IPS DF 4.7 (cell line): ENCODE measurements at regions not wholly inside any gene's neighbourhood (a gene's known extent, or its start where the extent isn't known, plus 50 kb on each side); places are given as distances from the start of the nearest gene placed in this dataset.
"Not testable (repeated sequence)": the region's sequence is repeated elsewhere in the genome, so short reads cannot be mapped to it uniquely, and the experiment has no call there.

Source experiments
- DNase-seq: peaks from one replicate; pipeline ENCODE4 v3.0.0-alpha.2; 2013; ENCODE audit warnings: low spot score; ENCODE audit errors: extremely low read depth

DNA sequence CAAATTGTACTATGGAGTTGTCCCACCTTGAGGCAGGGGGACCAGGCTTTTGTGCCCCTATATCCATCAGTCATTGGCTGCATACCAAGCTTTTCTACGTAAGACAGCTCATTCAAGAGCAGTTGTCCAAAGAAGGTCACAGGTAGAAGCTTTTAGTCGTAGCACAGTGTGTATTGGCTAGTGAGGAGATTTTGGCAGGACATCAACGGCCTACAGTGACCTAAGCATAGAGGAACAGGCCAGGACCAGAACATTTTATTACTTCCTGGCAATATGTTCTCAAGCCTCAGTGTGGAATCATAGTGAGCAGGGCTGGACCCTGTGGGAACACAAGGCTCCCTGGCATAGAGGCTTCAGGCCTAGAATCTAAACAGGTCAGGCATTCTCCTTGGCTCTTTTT is 105.4 kb upstream of the ANKRD28 start:
- DNase-seq, result no peak

DNA sequence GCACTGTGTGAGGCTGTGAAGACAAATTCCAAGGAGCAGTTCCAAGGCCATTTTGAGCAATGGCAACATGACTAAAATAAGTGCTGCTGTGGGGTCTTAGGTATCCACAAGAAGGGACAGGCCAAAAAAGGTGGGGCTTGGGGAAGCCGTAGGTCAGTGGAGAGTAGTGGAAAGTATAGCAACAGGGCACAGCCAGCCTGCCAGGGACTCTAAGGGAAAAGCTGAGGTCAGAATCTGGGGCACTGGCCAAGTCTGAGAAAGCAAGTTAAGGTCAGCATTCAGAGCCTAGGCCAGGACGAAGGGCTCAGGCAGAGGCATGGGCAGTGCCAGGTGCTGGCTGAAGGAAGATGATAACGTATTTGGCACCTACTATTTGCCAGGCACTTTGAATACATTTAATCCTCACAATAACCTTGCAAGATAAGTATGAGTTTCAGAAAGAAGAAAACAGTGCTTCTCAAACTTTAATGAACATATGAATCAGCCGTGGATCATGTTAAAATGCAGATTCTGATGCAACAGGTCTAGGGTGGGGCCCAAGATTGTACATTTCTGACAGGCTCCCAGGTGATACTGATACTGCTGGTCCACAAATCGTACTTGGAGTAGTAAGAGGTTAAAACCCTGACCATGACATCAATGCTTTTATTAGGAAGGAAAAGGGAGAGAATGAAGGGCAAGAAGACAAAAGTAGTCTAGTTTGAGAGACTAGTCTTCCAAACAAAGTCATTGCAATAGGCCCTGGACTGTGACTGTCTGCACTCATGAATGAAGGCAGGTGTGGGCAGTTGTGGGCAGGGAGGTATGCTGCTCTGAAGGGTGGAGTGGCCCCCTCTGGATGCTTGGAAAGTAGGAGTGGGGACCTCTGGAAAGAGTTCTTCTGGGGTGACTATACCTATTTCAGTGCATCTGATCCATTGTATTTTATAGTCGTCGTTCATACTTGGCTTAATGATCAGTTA is 106.3 kb upstream of the ANKRD28 start:
- no peak for DNase-seq

DNA sequence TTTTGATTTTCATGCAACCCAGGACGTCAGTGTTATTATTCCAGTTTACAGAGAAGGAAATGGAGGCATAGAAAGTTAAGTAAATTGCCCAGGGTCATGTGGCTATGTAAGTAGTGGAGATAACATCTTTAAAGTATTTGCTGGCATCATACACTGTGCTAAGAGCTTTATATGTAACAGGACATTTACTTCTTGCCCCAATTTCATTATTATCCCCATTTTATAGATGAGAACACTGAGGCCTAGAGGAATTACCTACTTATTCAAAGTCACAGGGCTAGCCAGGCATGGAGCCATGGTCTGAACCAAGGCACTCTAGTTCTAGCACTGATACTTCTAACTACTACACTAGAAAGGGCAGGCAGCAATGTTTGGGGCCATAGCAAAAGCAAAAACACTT is 107.3 kb upstream of the ANKRD28 start:
- no peak for DNase-seq

DNA sequence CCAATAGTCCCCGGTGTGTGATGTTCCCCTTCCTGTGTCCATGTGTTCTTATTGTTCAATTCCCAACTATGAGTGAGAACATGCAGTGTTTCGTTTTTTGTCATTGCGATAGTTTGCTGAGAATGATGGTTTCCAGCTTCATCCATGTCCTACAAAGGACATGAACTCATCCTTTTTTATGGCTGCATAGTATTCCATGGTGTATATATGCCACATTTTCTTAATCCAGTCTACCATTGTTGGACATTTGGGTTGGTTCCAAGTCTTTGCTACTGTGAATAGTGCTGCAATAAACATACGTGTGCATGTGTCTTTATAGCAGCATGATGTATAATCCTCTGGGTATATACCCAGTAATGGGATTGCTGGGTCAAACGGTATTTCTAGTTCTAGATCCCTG is 109.6 kb upstream of the ANKRD28 start:
- not testable (repeated sequence) for DNase-seq

DNA sequence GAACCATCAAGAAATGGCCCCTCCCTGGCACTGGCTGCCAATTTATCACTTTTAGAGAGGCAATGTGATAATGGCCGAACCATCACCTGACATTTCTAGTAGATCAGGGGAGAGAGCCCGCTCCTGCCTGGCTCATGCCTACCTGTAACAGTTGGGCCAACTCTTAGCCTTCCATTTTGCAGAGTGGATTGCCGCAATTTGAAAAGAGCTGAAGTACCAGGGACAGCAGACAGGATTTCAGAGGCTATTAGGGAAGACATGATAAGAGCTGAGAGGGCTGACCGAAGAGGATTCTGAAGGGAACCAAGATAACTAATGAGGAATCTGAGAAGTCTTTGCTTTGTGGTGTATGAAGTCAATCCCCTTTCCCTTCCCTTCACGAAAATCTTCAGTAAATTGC is 121.2 kb upstream of the ANKRD28 start:
- DNase-seq, result no peak

DNA sequence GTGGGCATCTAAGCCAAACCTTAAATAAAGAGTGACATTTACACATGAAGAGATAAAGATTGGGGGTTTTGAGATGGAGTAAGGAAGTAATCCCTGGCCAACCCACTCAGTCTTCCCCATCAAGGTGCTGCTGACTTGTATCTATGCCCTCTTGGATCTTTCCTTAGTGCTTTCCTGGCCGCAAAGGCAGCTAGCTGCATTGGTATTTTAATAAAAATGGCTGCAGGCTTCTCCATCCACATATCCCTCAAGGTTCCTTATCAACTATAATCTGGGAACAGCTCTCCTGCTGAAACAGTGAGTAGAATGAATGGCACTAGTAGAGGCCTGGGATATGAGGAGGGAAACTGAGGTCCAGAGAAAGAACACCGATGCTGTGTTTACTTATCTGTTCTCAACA is 122.2 kb upstream of the ANKRD28 start:
- no peak for DNase-seq

DNA sequence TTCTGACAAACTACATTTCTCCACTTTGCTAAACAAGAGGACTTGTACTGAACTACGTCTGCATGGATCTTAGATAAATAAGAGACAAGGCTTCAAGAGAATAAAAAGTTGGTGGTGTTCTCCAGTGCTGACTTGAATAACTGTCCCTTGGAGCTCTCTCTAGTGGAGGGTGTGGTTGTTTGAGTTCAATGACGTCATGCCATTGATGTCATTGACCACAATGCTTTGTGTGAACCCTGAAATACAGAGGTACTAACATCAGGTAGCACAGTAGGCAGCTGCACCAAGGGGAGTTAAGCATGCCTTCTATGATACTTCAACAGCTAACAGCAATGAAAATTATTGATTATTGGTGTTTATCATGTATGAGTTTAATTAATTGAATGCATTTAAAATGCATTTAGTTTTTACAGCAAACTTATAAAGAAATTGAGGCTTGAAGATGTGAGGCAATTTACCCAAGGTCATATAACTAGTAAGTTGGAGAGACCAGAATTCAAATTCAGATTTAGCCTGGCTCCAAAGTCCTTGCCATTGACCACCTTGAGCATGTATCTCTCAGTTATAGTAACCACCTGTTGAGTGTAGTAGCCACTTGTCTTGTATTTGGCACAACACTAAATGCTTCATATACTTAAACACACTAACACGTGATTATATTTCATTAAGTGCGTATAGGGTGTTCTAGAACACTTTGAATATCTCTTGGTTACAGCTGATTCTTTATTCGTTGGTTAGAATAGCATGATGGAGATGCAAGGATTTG is 126.0 kb upstream of the ANKRD28 start:
- DNase-seq, result no peak

DNA sequence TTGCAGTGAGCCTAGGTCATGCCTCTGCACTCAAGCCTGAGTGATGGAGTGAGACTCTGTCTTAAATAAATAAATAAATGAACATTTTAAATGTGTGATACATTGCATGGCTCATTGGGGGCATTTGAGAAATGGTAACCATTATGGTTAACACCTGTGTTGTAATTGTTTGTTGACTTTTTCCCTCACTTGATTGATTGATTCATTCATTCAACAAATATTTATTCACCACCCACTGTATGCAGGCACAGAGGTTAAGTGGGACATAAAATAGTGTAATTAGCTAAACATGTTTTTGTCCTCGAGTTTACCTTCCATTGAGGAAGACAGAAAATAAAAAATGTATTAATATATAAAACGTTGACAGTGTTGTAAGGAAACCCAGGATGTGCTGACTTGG is 127.1 kb upstream of the ANKRD28 start:
- no peak for DNase-seq

DNA sequence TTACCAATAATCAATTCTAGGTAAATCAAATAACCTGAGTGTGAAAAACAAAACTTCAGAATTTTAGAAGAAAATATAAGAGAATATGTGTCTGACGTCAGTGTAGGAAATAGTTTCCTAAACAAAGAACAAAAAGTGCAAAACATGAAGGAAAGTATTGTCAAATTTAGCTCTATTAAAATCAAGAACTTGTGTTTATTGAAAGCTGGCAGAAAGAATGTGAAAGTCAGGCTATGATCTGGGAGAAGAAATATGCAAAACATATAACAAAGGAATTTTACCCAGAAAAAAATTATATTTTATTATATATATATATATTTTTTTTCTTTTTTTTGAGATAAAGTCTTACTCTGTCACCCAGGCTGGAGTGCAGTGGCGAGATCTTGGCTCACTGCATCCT is 129.1 kb upstream of the ANKRD28 start:
- DNase-seq, result no peak

DNA sequence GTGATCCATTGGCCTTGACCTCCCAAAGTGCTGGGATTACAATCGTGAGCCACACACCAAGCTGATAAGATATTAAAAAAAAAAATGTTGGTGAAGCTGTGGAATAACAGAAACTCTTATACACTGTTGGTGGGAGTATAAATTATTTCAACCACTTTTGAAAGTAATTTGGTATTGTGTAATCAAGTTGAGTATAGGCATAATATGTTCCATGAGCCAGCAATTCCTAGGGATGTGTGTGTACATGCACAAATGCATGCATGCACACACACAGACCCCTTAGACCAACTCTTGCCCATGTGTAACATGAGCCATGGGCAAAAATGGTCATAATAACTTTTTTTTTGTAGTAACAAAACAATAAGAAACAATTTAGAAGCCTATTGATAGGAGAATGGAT is 130.2 kb upstream of the ANKRD28 start:
- DNase-seq, result no peak

DNA sequence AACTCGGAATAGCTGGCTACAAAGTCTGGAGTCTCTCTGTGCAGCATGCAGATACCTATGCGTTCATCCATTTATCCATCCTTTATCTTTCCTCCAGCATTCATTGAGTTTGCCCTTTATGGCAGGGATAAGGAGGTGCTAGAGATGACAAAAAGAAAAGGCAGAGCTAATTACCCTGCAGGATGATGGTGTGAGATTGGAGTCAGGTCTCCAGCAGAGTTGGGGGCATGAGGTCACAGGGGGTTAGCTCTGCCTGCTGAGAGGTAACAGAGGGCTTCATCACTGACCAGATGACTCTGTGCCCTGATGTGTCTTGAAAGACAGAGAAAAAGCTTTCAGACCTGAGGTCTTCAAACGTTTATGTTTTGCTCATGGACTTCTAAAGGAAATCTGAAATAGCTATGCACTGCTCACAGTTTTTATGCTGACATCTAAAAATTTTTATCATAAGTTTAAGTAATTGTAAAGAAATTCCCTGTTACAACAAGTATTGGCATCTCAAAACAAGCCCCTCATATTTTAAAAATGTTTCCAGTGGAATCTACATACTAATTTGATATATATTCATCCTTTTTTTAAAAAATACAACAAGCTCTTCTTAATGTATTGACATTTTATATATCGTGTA is 132.3 kb upstream of the ANKRD28 start:
- DNase-seq, result no peak

DNA sequence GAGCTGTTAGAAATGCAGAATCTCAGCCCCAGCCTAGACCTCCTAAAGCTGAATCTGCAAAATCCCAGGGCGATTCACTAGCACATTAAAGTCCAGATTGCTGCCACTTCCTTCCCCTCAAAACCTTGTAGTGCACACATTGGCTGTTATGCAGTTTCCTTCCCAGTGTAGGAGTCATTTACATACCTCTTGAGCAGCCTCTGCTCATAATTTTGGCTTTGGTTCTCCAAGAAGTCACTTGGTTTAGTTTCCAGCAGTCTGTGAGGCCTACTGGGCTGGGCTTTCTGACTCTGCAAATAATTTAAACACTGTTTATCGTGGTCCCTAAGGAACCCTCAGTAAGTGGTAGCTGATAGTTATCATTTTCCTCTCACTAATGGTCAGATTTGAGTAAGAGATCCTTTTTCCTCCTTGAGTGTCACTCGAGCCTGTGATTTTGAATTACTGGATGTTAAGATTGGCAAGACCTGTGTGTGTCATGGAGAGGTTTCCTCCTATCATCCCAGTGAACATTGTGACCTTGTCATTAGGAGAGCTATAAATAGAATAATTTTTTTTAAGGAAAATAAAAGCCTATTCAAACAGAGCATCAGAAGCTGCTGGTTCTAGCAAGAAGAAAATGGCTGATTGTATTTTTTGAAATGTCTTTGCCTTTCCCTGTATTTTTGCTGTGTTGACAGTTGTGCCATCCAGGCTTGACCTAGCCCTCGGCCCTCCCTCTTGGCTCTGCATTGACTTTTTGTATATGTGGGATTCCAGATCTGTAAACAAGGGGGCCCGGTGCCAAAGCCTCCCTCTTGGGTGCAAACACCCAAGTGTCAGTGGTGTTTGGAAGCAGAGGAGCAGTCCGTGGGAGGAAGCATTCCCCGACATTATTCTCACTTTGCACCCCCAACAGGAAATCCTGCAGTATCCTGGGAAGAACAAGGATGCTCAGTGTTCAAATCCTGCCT is 134.8 kb upstream of the ANKRD28 start:
- DNase-seq, result no peak

DNA sequence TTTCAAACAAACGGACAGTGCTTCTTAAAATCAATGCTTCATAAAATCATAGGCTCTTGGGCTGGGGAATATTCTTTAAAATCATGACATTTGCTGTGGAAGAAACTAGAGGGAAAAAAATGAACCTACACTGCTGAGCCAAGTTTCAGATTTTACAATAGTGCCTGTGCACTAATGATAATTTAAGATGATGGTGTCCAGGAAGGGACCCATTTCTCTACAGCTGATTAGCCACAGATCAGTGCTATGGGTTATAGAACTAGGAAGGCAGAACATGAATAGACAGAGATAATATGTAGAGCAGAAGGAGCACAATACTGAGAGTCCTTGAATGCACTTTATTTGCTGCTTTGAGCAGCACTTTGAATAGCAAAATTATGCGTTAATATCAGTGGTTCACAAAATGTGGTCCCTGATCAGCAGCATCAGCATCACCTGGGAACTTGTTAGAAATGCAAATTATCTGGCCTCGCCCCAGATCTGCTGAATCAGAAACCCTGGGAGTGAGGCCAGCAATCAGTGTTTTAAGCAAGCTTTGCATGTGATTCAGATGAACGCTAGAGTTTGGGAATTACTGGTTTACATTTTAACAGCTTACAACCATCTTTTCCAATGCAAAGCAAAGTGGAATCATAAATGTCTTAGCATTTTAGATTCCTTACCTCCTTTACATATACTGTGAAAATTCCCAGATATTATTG is 135.8 kb upstream of the ANKRD28 start:
- no peak for DNase-seq

DNA sequence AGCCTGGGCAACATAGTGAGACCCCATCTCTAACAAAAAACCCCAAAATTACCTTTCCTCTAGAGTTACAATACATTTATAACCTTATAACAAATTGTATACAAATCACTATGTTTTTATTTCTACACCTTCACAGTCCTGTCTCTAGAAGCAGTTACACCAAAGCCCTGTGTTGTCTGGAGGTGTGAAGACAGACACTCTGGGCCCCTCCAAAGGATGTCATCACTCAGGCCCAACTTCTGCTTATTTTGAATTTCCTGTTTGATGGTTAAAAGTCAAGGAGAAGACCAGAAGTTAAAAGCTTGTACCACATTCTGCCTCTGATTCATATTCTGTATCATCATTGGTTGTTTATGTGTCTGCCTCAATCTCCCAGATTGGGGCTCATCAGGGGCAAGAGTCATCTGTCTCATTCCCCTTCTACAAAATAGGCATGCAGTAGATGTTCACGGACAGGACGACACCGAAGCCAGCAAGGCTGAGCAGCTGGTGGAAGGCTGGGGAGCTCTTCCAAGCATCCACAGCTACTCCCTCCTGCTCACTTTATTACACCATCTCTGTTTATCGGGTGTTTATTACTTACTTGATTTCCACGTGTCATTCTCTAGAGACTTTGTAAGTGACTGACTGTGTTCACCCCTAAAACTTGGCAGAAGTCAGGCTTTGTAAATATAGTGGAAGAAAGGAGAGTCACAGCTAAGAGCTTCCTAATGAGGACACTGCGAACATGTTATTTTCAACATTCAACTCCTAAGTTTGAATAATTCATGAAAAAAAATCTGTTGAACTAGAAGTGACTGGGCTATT is 136.8 kb upstream of the ANKRD28 start:
- no peak for DNase-seq

DNA sequence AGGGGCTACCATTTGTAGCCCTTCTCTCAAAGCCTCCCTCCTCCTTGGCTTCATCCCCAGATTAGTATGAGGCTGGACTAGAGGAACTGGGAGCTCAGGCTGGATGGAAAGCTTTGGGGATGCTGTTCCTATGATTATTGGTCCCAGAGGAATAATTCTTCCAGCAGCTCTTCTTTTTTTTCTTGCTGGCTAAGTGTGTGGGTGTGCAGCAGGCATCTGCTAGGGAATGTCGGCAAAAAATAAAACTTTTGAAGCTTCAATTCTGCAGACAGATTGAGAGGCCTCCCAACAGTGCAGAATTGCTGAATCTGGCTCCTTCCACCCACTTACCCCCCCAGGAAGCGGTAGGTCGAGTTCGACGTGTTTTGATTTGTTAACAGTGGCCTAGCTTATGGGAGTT is 138.5 kb upstream of the ANKRD28 start:
- DNase-seq, result no peak

DNA sequence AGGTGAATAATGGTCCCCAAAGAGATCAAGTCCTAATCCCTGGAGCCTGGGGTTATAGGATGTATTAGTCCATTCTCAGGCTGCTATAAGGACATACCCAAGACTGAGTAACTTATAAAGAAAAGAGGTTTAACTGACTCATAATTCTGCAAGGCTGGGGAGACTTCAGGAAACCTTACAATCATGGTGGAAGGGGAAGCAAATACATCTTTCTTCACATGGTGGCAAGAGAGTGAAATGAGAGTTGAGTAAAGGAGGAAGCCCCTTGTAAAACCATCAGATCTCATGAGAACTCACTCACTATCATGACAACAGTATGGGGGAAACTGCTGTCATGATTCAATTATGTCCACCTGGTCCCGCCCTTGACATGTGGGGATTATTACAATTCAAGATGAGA is 142.9 kb upstream of the ANKRD28 start:
- no peak for DNase-seq

DNA sequence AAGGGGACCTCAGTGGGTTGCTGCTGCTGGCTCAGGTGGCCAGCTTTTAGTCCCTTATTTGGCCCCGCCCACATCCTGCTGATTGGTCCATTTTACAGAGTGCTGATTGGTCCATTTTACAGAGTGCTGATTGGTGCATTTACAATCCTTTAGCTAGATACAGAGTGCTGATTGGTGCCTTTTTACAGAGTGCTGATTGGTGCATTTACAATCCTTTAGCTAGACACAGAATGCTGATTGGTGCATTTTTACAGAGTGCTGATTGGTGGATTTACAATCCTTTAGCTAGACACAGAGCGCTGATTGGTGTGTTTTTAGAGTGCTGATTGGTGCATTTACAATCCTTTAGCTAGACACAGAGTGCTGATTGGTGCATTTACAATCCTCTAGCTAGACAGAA is 143.7 kb upstream of the ANKRD28 start:
- not testable (repeated sequence) for DNase-seq

DNA sequence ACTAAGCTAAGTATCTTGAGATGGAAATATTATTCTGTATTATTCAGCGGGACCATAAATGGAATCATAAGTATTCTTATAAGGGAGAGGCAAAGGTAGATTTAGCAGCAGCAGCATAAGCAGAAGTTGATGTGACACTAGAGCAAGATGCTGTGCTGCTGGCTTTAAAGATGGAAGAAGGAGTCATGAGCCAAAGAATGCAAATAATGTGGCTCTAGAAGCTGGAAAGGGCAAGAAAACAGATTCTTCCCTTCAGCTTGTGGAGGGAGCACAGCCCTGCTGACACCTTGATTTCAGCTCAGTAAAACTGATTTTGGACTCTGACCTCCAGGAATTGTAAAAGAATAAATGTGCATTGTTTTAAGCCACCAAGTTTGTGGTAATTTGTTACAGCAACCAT is 144.2 kb upstream of the ANKRD28 start:
- no peak for DNase-seq

DNA sequence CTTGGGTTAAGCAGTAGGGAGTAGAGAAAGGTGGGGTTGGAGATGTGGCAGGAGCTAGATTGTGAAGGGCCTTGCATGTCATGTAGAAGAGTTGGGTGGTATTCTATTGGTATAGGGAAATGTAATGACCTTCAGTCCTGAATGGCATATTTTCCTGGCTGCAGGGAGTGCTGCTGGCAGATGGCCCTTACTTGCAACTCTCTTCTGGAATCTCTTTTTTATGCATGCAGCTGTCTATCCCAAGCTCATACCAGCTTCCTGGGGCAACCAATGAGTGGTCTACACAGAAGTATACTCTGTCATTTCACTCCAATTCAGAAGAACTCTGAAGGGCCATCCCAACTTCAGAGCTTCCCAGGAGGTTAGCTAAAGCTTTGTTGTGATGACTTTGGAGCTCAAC is 144.7 kb upstream of the ANKRD28 start:
- no peak for DNase-seq

DNA sequence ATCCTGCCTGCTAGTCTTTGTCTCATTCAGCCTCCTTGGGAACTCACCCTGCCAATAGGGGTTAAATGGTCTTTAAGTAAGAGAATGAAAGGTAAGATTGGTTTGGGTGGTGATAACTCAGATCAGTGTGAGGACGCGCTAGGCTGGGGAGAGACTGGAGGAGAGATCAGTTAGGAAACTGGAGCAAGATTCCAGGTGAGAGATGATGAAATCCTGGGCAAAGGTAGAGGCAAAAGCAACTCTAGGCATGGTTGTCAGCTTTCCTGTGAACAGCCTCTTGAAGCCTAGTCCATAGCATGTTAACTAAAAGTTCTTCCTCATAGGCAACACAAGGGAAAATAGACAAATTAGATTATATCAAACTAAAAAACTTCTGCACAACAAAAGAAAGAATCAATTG is 145.2 kb upstream of the ANKRD28 start:
- no peak for DNase-seq
